ENCODE measurements at regions not wholly inside any gene's neighbourhood (a gene's known extent, or its start where the extent isn't known, plus 50 kb on each side); places are given as distances from the start of the nearest gene placed in this dataset.
"Not testable (repeated sequence)": the region's sequence is repeated elsewhere in the genome, so short reads cannot be mapped to it uniquely, and the experiment has no call there.

- H3K4me3 ChIP-seq (ENCODE audit: low read depth, low read length), result no peak overlapping the region
- TF ChIP-seq CTCF (IDR thresholded peaks at IDR 0.05; ENCODE audit: low read depth, low read length), result no peak
Measured at GRCh38 chr5:112594941-112595340, 142.7 kb upstream of the APC start.

GRCh38 chr5:112597831-112598230, 139.9 kb upstream of the APC start:
- no peak overlapping the region for H3K4me3 ChIP-seq (ENCODE audit: low read depth, low read length)
- no peak for TF ChIP-seq CTCF (IDR thresholded peaks at IDR 0.05; ENCODE audit: low read depth, low read length)

- not testable (repeated sequence) for H3K4me3 ChIP-seq (ENCODE audit: low read depth, low read length)
Measured at GRCh38 chr5:112600510-112600909, 137.2 kb upstream of the APC start.

- H3K4me3 ChIP-seq (ENCODE audit: low read depth, low read length), result no peak overlapping the region
- no peak for TF ChIP-seq CTCF (IDR thresholded peaks at IDR 0.05; ENCODE audit: low read depth, low read length)
Measured at GRCh38 chr5:112604732-112605630, 132.7 kb upstream of the APC start.

- no peak for TF ChIP-seq CTCF (IDR thresholded peaks at IDR 0.05; ENCODE audit: low read depth, low read length)
Measured at GRCh38 chr5:112608975-112609374, 128.7 kb upstream of the APC start.

GRCh38 chr5:112612663-112613062, 125.0 kb upstream of the APC start:
- TF ChIP-seq CTCF (IDR thresholded peaks at IDR 0.05; ENCODE audit: low read depth, low read length), result no peak
- no peak overlapping the region for H3K4me3 ChIP-seq (ENCODE audit: low read depth, low read length)

More at GRCh38 chr5:112608975-112609374, 128.7 kb upstream of the APC start:
- H3K4me3 ChIP-seq (ENCODE audit: low read depth, low read length), result no peak overlapping the region

- no peak for TF ChIP-seq CTCF (IDR thresholded peaks at IDR 0.05; ENCODE audit: low read depth, low read length)
- H3K4me3 ChIP-seq (ENCODE audit: low read depth, low read length), result no peak overlapping the region
Measured at GRCh38 chr5:112614285-112614684, 123.4 kb upstream of the APC start.

Measured in WI38 (cell line).